A549 (cell line): ENCODE measurements at regions not wholly inside any gene's neighbourhood (a gene's known extent, or its start where the extent isn't known, plus 50 kb on each side); places are given as distances from the start of the nearest gene placed in this dataset.

Source experiments
- ATAC-seq, 2 experiments: fragments of 200-7000 bp in 1 of 2; fragments of >200 bp in 1 of 2; cut with Nextera tagmentation in 1 of 2; cut with Tn5 transposase in 1 of 2; 3 replicates each; pipeline versions ENCODE4 v1.8.0 to v1.9.1; 2018 to 2020; ENCODE audit warnings: mild to moderate bottlenecking in 1 of 2, moderate library complexity in 1 of 2
- CTCF ChIA-PET: fragments of 300-600 bp; sonication (Branson Sonifier 250); formaldehyde crosslinking; extraction: SDS; loops from one replicate; lab custom pipeline; 2021; ENCODE audit warnings: antibody characterized with exemption, inconsistent platforms; lab: Yijun Ruan, JAX
- POLR2A ChIA-PET: fragments of 350-600 bp; formaldehyde crosslinking; extraction: SDS; loops from one replicate; lab custom pipeline; 2021; ENCODE audit warnings: antibody characterized with exemption, inconsistent platforms; lab: Yijun Ruan, JAX
- DNase-seq, 2 experiments: peaks; one replicate each; pipeline versions ENCODE4 v3.0.0 to v3.0.0-alpha.2; 2011 to 2016; ENCODE audit warnings: low read depth in 1 of 2, low spot score in 1 of 2
- FAIRE-seq: peaks from 2 replicates; lab custom pipeline; 2011; peaks lifted over from hg19 to GRCh38; lab: Jason Lieb, UNC
- H3K27ac ChIP-seq, 2 experiments: fragments of >200 bp; sonication (Bioruptor Twin); formaldehyde crosslinking; 3 replicates each; pipeline ENCODE4 v1.5.1; 2016 to 2017
- H3K4me1 ChIP-seq: fragments of >200 bp; sonication (Bioruptor Twin); formaldehyde crosslinking; 3 replicates; pipeline ENCODE4 v1.6.1; 2016
- H3K4me2 ChIP-seq: fragments of >200 bp; sonication (Bioruptor Twin); formaldehyde crosslinking; 3 replicates; pipeline ENCODE4 v1.6.1; 2016
- H3K4me3 ChIP-seq: fragments of >200 bp; sonication (Bioruptor Twin); formaldehyde crosslinking; 3 replicates; pipeline ENCODE4 v1.5.1; 2016
- H3K9me3 ChIP-seq: fragments of >200 bp; sonication (Bioruptor Twin); formaldehyde crosslinking; 3 replicates; pipeline ENCODE4 v1.6.1; 2016
- ATOH8 ChIP-seq: fragments of 250-450 bp; sonication (Bioruptor Pico); IDR thresholded peaks from 2 replicates; pipeline ENCODE4 v1.5.0; 2020; ENCODE audit warnings: low read depth, mild to moderate bottlenecking, moderate library complexity
- BCL3 ChIP-seq: fragments of >200 bp; sonication (Bioruptor Twin); formaldehyde crosslinking; IDR thresholded peaks from 3 replicates; pipeline ENCODE4 v1.6.1; 2016
- BHLHE40 ChIP-seq: IDR thresholded peaks from 2 replicates; pipeline ENCODE4 v1.6.1; 2012; ENCODE audit warnings: low read depth, low read length, inconsistent platforms
- CBX8 ChIP-seq: fragments of 200-600 bp; sonication (generic); IDR thresholded peaks from 2 replicates; pipeline ENCODE4 v1.6.1; 2016
- CEBPB ChIP-seq, 2 experiments: fragments of >200 bp in 1 of 2; sonication (Bioruptor Twin) in 1 of 2; formaldehyde crosslinking in 1 of 2; IDR thresholded peaks; 2 replicates each; pipeline ENCODE4 v1.6.1; 2012 to 2016
- CHD2 ChIP-seq: fragments of 150-350 bp; IDR thresholded peaks from 2 replicates; pipeline ENCODE4 v1.6.1; 2014; ENCODE audit warnings: low read length; ENCODE audit not compliant: partially characterized antibody
- CHD4 ChIP-seq: fragments of 200-600 bp; sonication (generic); IDR thresholded peaks from 2 replicates; pipeline ENCODE4 v1.6.1; 2016; ENCODE audit warnings: antibody characterized with exemption, mild to moderate bottlenecking, borderline replicate concordance
- EHF ChIP-seq: fragments of 250-450 bp; sonication (Bioruptor Pico); IDR thresholded peaks from 2 replicates; pipeline ENCODE4 v1.5.0; 2020; ENCODE audit warnings: mild to moderate bottlenecking
- ELK1 ChIP-seq: fragments of 150-350 bp; IDR thresholded peaks from 2 replicates; pipeline ENCODE4 v1.6.1; 2014; ENCODE audit warnings: low read depth, mild to moderate bottlenecking, low read length
- EP300 ChIP-seq, 2 experiments: fragments of >200 bp; sonication (Bioruptor Twin); formaldehyde crosslinking; IDR thresholded peaks; 2 replicates in 1 of 2; 3 replicates in 1 of 2; pipeline ENCODE4 v1.6.1; 2016 to 2017
- FOSB ChIP-seq: fragments of 250-450 bp; sonication (Bioruptor Pico); IDR thresholded peaks from 2 replicates; pipeline ENCODE4 v1.5.0; 2020; ENCODE audit warnings: mild to moderate bottlenecking, moderate library complexity
- FOSL2 ChIP-seq, 2 experiments: fragments of 450-650 bp in 1 of 2; fragments of >200 bp in 1 of 2; sonication (Bioruptor Twin) in 1 of 2; formaldehyde crosslinking; IDR thresholded peaks; 2 replicates each; pipeline versions ENCODE4 v1.5.0 to v1.6.1; 2016 to 2020; ENCODE audit warnings: mild to moderate bottlenecking in 1 of 2, moderate library complexity in 1 of 2
- GATA3 ChIP-seq: IDR thresholded peaks from 2 replicates; pipeline ENCODE4 v1.6.1; 2012; ENCODE audit warnings: borderline replicate concordance
- HES2 ChIP-seq: fragments of >200 bp; sonication (Bioruptor Twin); formaldehyde crosslinking; IDR thresholded peaks from 2 replicates; pipeline ENCODE4 v1.6.1; 2016
- HMGXB4 ChIP-seq: fragments of 250-450 bp; sonication (Bioruptor Pico); IDR thresholded peaks from 2 replicates; pipeline ENCODE4 v1.5.0; 2021; ENCODE audit warnings: mild to moderate bottlenecking, moderate library complexity, borderline replicate concordance
- HOXA7 ChIP-seq: fragments of 250-450 bp; sonication (Bioruptor Pico); IDR thresholded peaks from 2 replicates; pipeline ENCODE4 v1.5.0; 2020; ENCODE audit warnings: mild to moderate bottlenecking, moderate library complexity
- HOXB13 ChIP-seq: fragments of 250-450 bp; sonication (Bioruptor Pico); IDR thresholded peaks from 2 replicates; pipeline ENCODE4 v1.5.0; 2020; ENCODE audit warnings: low read depth, mild to moderate bottlenecking, moderate library complexity
- HOXB5 ChIP-seq: fragments of 250-450 bp; sonication (Bioruptor Pico); IDR thresholded peaks from 2 replicates; pipeline ENCODE4 v1.5.0; 2020; ENCODE audit warnings: mild to moderate bottlenecking, moderate library complexity
- MYC ChIP-seq: IDR thresholded peaks from 2 replicates; pipeline ENCODE4 v1.6.1; 2012; ENCODE audit warnings: mild to moderate bottlenecking, inconsistent platforms, low read length, improper control_type of control experiment, borderline replicate concordance
- NPAS2 ChIP-seq: fragments of 250-450 bp; sonication (Bioruptor Pico); IDR thresholded peaks from 2 replicates; pipeline ENCODE4 v1.8.0; 2022; ENCODE audit warnings: mild to moderate bottlenecking, moderate library complexity, borderline replicate concordance
- PBX3 ChIP-seq: IDR thresholded peaks from 2 replicates; pipeline ENCODE4 v1.6.1; 2012
- RARB ChIP-seq: fragments of 250-450 bp; sonication (Bioruptor Pico); IDR thresholded peaks from 2 replicates; pipeline ENCODE4 v1.8.0; 2021; ENCODE audit warnings: mild to moderate bottlenecking, moderate library complexity
- SREBF2 ChIP-seq: fragments of 450-650 bp; IDR thresholded peaks from 2 replicates; pipeline ENCODE4 v1.6.1; 2014; ENCODE audit warnings: mild to moderate bottlenecking, moderate library complexity
- TFCP2L1 ChIP-seq: fragments of 250-450 bp; sonication (Bioruptor Pico); IDR thresholded peaks from 2 replicates; pipeline ENCODE4 v1.5.0; 2021; ENCODE audit warnings: mild to moderate bottlenecking
- USF2 ChIP-seq: fragments of 450-650 bp; IDR thresholded peaks from 2 replicates; pipeline ENCODE4 v1.6.1; 2014; ENCODE audit warnings: antibody characterized with exemption
- ZSCAN20 ChIP-seq: fragments of 250-450 bp; sonication (Bioruptor Pico); IDR thresholded peaks from 2 replicates; pipeline ENCODE4 v1.8.0; 2022; ENCODE audit warnings: mild to moderate bottlenecking, moderate library complexity
- WGBS: methylation state at CpG from one replicate; pipeline ENCODE4 v1.1.6; 2017; ENCODE audit errors: missing lambda C conversion rate; 5-methylcytosine and 5-hydroxymethylcytosine counted together

- CTCF ChIA-PET = interaction anchor here (0.6 kb wide), 1 partner anchor 593 kb away, joined by 3 read pairs; no protein-coding TSS in a partner anchor
- DNase-seq (no peak), FAIRE-seq (no peak), ATAC-seq (no peak)
- POLR2A ChIA-PET = no interaction called here
- Histone ChIP-seq H3K4me1 (no peaks in the 10 kb centered on the region), H3K4me2 (no peak overlapping the region), H3K4me3 (no peak overlapping the region), H3K27ac (no peak overlapping the region), H3K9me3 (no peaks in the 10 kb centered on the region)
- TF ChIP-seq EP300 (IDR thresholded peaks at IDR 0.05) (no peak), ZSCAN20 (CRISPR knock-in tag) (no peak), EHF (CRISPR knock-in tag) (no peak), HOXB5 (CRISPR knock-in tag) (no peak), CEBPB (IDR thresholded peaks at IDR 0.05) (no peak), PBX3 (no peak), CHD4 (no peak), GATA3 (no peak), BHLHE40 (no peak), CBX8 (no peak)
These were observed 282.9 kb upstream of the SLITRK6 start for GRCh38 chr13:86082121-86082520.

GRCh38 chr13:86080340-86080995, 281.2 kb upstream of the SLITRK6 start:
- Histone ChIP-seq H3K9me3 (no peaks in the 10 kb centered on the region), H3K4me1 (no peaks in the 10 kb centered on the region), H3K27ac (no peak overlapping the region), H3K4me3 (no peak overlapping the region), H3K4me2 (peak overlapping the region; percentile 39; the same call in 1 of the 3 replicates)
- DNase-seq = no peak
- 3% methylated on average over 2 of the region's 2 CpGs for WGBS
- ATAC-seq = no peak
- TF ChIP-seq TFCP2L1 = no peak
- no peak for TF ChIP-seq HOXB13 (CRISPR knock-in tag)
- no peak for TF ChIP-seq MYC
- TF ChIP-seq CHD4 = no peak
- TF ChIP-seq ELK1 = no peak
- TF ChIP-seq EP300 (IDR thresholded peaks at IDR 0.05) = no peak
- no peak for TF ChIP-seq HOXA7 (CRISPR knock-in tag)
- TF ChIP-seq ATOH8 (CRISPR knock-in tag) = no peak
- ChIA-PET CTCF (no interaction called here), POLR2A (no interaction called here)
- no peak for FAIRE-seq

- Histone ChIP-seq H3K4me3 (no peak overlapping the region), H3K4me1 (no peaks in the 10 kb centered on the region), H3K9me3 (no peaks in the 10 kb centered on the region), H3K27ac (no peak overlapping the region), H3K4me2 (no peak overlapping the region)
- no peak for FAIRE-seq
- ATAC-seq = no peak
- WGBS = 30% methylated on average over 4 of the region's 4 CpGs
- ChIA-PET POLR2A (no interaction called here), CTCF (no interaction called here)
- DNase-seq = no peak
- no peak for TF ChIP-seq FOSL2 (IDR thresholded peaks at IDR 0.05)
- TF ChIP-seq FOSL2 (CRISPR knock-in tag; IDR thresholded peaks at IDR 0.05) = no peak
- no peak for TF ChIP-seq NPAS2 (CRISPR knock-in tag)
- TF ChIP-seq USF2 = no peak
- TF ChIP-seq HMGXB4 (CRISPR knock-in tag) = no peak
- TF ChIP-seq BCL3 = no peak
- TF ChIP-seq HES2 = no peak
- no peak for TF ChIP-seq SREBF2
- no peak for TF ChIP-seq RARB (CRISPR knock-in tag)
- no peak for TF ChIP-seq FOSB (CRISPR knock-in tag)
- TF ChIP-seq CHD2 = no peak
- TF ChIP-seq EHF (CRISPR knock-in tag) = no peak
These were observed 267.6 kb upstream of the SLITRK6 start for GRCh38 chr13:86066611-86067365.
